Kidney (tissue), 13 donors: ENCODE measurements at regions not wholly inside any gene's neighbourhood (a gene's known extent, or its start where the extent isn't known, plus 50 kb on each side); places are given as distances from the start of the nearest gene placed in this dataset.
A peak's percentile ranks its signal among the peaks of the same experiment; 100 is the strongest.

Experiments
- DNase-seq, 5 donors: peaks; one replicate each; pipeline ENCODE4 v3.0.0-alpha.2; 2013 to 2020
- FAIRE-seq: peaks from 2 replicates; lab custom pipeline; 2012; peaks lifted over from hg19 to GRCh38; lab: Jason Lieb, UNC
- H3K27ac ChIP-seq, 2 donors: one replicate each; pipeline ENCODE4 v1.7.0; 2013; ENCODE audit warnings: low read depth in 2 of 2, low read length in 2 of 2, inconsistent platforms in 1 of 2
- H3K27me3 ChIP-seq: one replicate; pipeline ENCODE4 v1.7.1; 2013; ENCODE audit warnings: low read length, inconsistent platforms; ENCODE audit not compliant: control insufficient read depth, insufficient read depth
- H3K36me3 ChIP-seq, 3 donors: one replicate each; pipeline versions ENCODE4 v1.7.0 to v1.7.1; 2013; ENCODE audit warnings: low read length in 3 of 3, control low read depth in 1 of 3, inconsistent platforms in 1 of 3; ENCODE audit not compliant: insufficient read depth in 3 of 3, control insufficient read depth in 2 of 3
- H3K4me1 ChIP-seq, 3 donors: one replicate each; pipeline versions ENCODE4 v1.7.0 to v1.7.1; 2013; ENCODE audit warnings: low read length in 3 of 3, inconsistent platforms in 1 of 3, low read depth in 1 of 3; ENCODE audit not compliant: control insufficient read depth in 2 of 3, insufficient read depth in 2 of 3
- H3K4me3 ChIP-seq, 3 donors: one replicate each; pipeline versions ENCODE4 v1.7.0 to v1.8.1; 2013; ENCODE audit warnings: low read length in 3 of 3, control low read depth in 1 of 3, inconsistent platforms in 1 of 3
- H3K9ac ChIP-seq, 3 donors: one replicate each; pipeline versions ENCODE4 v1.7.0 to v1.7.1; 2013; ENCODE audit warnings: low read length in 3 of 3, control low read depth in 1 of 3, inconsistent platforms in 1 of 3
- H3K9me3 ChIP-seq, 3 donors: one replicate each; pipeline versions ENCODE4 v1.7.0 to v1.7.1; 2013; ENCODE audit warnings: low read length in 3 of 3, control low read depth in 1 of 3, inconsistent platforms in 1 of 3; ENCODE audit not compliant: control insufficient read depth in 2 of 3, insufficient read depth in 1 of 3
- intact Hi-C: fragments of 100-400 bp; cut with DNase I; formaldehyde crosslinking; loops from one replicate; pipeline ENCODE4 v1.11.1; 2022
- TF ChIP-seq, protein P1 (sequence below): IDR thresholded peaks from 3 replicates; pipeline ENCODE4 v1.5.1; 2012; ENCODE audit warnings: mild to moderate bottlenecking, moderate library complexity, borderline replicate concordance; ENCODE audit not compliant: insufficient read depth; ENCODE audit errors: extremely low read depth
- donor health status: control.
- donor health status: control.
- donor health status: control.
- donor health status: control.
- donor health status: control.
- donor health status: DM: yes; HTN: yes; CAD: no.
- donor health status: Normal renal cell carcinoma (clear cell type).

DNA sequence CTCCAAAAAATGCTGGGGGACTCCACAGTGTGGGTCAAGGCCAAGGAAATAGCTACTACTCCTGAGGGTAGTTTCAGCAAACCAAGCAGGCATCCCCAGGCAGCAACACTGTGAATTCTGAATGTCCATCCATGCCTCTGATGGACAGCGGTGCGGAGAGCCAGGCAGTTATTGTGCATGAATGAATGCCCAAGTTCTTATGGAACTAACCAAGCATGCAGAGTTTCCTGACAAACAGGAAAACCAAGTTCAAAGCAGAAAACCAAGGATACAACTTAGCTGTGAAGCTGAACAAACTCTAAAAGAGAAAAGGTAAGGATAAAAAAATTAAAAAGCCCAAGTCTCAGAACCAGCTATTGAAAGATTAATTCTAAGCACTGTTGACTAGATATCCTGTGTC, 642.6 kb upstream of the HS3ST1 start:
- no peak for FAIRE-seq
- peak in 4 of 5 donors; percentile 29 to 77 (median 64) for DNase-seq
- intact Hi-C loops, result no loop called here

DNA sequence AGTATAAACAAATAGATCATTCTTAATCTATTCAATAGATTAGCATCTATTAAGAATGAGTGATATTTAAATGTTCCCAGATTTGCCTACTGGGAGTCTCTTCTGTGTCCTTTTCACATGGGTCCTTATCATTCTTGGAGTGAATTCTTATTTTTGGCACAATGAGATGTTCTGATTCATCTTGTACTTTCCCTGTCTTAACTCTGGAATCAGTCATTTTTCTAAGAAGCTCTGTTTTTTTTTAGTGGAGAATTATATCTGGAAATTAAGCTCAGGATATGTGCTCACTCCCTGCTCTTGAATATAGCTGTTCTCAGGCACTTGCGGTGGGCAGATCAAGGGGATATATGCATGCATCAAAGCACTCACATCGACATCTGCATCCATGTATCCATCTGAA, 625.3 kb upstream of the HS3ST1 start:
- FAIRE-seq, result no peak
- Histone ChIP-seq H3K9ac (no peak overlapping the region), H3K4me1 (no peaks in the 10 kb centered on the region), H3K36me3 (no peaks in the 10 kb centered on the region), H3K27me3 (no peaks in the 10 kb centered on the region), H3K4me3 (no peak overlapping the region), H3K9me3 (no peaks in the 10 kb centered on the region), H3K27ac (no peak overlapping the region)
- intact Hi-C loops, result no loop called here
- TF ChIP-seq, protein P1, sequence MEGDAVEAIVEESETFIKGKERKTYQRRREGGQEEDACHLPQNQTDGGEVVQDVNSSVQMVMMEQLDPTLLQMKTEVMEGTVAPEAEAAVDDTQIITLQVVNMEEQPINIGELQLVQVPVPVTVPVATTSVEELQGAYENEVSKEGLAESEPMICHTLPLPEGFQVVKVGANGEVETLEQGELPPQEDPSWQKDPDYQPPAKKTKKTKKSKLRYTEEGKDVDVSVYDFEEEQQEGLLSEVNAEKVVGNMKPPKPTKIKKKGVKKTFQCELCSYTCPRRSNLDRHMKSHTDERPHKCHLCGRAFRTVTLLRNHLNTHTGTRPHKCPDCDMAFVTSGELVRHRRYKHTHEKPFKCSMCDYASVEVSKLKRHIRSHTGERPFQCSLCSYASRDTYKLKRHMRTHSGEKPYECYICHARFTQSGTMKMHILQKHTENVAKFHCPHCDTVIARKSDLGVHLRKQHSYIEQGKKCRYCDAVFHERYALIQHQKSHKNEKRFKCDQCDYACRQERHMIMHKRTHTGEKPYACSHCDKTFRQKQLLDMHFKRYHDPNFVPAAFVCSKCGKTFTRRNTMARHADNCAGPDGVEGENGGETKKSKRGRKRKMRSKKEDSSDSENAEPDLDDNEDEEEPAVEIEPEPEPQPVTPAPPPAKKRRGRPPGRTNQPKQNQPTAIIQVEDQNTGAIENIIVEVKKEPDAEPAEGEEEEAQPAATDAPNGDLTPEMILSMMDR, result no peak
- no peak for DNase-seq

More for the DNA sequence above, 642.6 kb upstream of the HS3ST1 start:
- Histone ChIP-seq H3K36me3 (no peaks in the 10 kb centered on the region), H3K27me3 (no peaks in the 10 kb centered on the region), H3K4me3 (no peak overlapping the region), H3K9ac (no peak overlapping the region), H3K9me3 (no peaks in the 10 kb centered on the region), H3K4me1 (no peaks in the 10 kb centered on the region), H3K27ac (no peak overlapping the region)
- TF ChIP-seq, protein P1, result no peak

DNA sequence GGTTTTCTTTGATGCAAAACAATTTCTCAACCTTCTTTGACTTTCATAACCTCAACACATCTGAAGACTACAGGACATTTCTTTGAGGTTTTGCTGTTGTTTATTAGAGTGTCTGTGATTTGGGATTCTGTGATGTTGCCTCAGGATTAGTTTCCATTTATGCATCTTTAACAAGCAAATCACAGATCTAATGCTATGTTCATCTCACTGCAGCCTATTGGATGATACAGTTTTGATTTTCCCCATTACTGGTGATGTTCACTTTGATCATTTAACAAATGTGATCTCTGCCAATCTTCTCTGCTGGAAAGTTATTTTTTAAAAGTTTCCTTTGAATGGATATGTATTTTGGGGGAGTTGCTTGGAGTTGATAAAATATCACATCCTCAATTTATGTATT, 624.9 kb upstream of the HS3ST1 start:
- Histone ChIP-seq H3K9ac (no peak overlapping the region), H3K9me3 (no peaks in the 10 kb centered on the region), H3K27ac (no peak overlapping the region), H3K27me3 (no peaks in the 10 kb centered on the region), H3K36me3 (no peaks in the 10 kb centered on the region), H3K4me1 (no peaks in the 10 kb centered on the region), H3K4me3 (no peak overlapping the region)
- intact Hi-C loops, result no loop called here
- TF ChIP-seq, protein P1, result no peak
- no peak for DNase-seq
- FAIRE-seq, result no peak

DNA sequence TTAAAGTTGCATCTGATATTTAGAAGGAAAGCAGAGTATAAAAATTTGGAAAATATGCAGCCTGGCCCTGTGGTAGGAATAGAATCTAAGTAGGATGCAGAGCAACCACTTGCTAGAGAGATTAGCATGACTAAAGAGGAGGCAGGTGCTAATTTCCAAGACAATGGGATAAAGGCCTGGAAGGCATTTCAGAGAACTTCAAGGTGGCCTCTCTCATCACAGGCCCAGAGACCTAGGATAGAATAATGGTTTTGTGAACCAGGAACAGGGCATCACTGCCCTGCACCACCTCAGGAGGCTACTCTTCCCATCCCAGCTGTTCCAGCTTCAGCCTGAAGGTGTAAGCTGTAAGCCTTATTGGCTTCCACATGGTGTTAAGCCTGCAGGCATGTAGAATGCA, 621.7 kb upstream of the HS3ST1 start:
- Histone ChIP-seq H3K4me3 (no peak overlapping the region), H3K9me3 (no peaks in the 10 kb centered on the region), H3K36me3 (no peaks in the 10 kb centered on the region), H3K27me3 (no peaks in the 10 kb centered on the region), H3K27ac (no peak overlapping the region), H3K9ac (no peak overlapping the region), H3K4me1 (no peaks in the 10 kb centered on the region)
- no peak for FAIRE-seq
- intact Hi-C loops, result no loop called here
- TF ChIP-seq, protein P1, result no peak
- DNase-seq, result no peak
